ENCODE measurements at regions not wholly inside any gene's neighbourhood (a gene's known extent, or its start where the extent isn't known, plus 50 kb on each side); places are given as distances from the start of the nearest gene placed in this dataset.
"Not testable (repeated sequence)": the region's sequence is repeated elsewhere in the genome, so short reads cannot be mapped to it uniquely, and the experiment has no call there.

GRCh38 chr10:45056806-45057205, 56.1 kb downstream of the ZNF22 start:
- DNase-seq (ENCODE audit: low read depth in 2 of 2): not testable (repeated sequence)

GRCh38 chr10:45058580-45058979, 57.9 kb downstream of the ZNF22 start:
- DNase-seq (ENCODE audit: low read depth in 2 of 2): peak in 1 of 2 donors; percentile 90

- DNase-seq (ENCODE audit: low read depth in 2 of 2): peak in 1 of 2 donors; percentile 47
Measured at GRCh38 chr10:45058992-45059561, 58.4 kb downstream of the ZNF22 start.

GRCh38 chr10:45059632-45060031, 58.9 kb downstream of the ZNF22 start:
- DNase-seq (ENCODE audit: low read depth in 2 of 2): no peak

- no peak for DNase-seq (ENCODE audit: low read depth in 2 of 2)
Measured at GRCh38 chr10:45061982-45062381, 61.3 kb downstream of the ZNF22 start.

GRCh38 chr10:45063591-45064231, 63.0 kb downstream of the ZNF22 start:
- DNase-seq (ENCODE audit: low read depth in 2 of 2): peak in 1 of 2 donors; percentile 46

- no peak for DNase-seq (ENCODE audit: low read depth in 2 of 2)
Measured at GRCh38 chr10:45064998-45065397, 64.3 kb downstream of the ZNF22 start.

GRCh38 chr10:45071043-45071813, 70.5 kb downstream of the ZNF22 start:
- no peak for DNase-seq (ENCODE audit: low read depth in 2 of 2)

- no peak for DNase-seq (ENCODE audit: low read depth in 2 of 2)
Measured at GRCh38 chr10:45075216-45075615, 74.5 kb downstream of the ZNF22 start.

- no peak for DNase-seq (ENCODE audit: low read depth in 2 of 2)
Measured at GRCh38 chr10:45075826-45076380, 75.2 kb downstream of the ZNF22 start.

GRCh38 chr10:45076891-45077290, 76.2 kb downstream of the ZNF22 start:
- peak in 1 of 2 donors; percentile 13 for DNase-seq (ENCODE audit: low read depth in 2 of 2)

- no peak for DNase-seq (ENCODE audit: low read depth in 2 of 2)
Measured at GRCh38 chr10:45080331-45080730, 79.6 kb downstream of the ZNF22 start.

- DNase-seq (ENCODE audit: low read depth in 2 of 2): no peak
Measured at GRCh38 chr10:45082176-45082575, 81.5 kb downstream of the ZNF22 start.

- no peak for DNase-seq (ENCODE audit: low read depth in 2 of 2)
Measured at GRCh38 chr10:45091968-45092367, 91.2 kb downstream of the ZNF22 start.

- DNase-seq (ENCODE audit: low read depth in 2 of 2): no peak
Measured at GRCh38 chr10:45093945-45094344, 93.2 kb downstream of the ZNF22 start.

- no peak for DNase-seq (ENCODE audit: low read depth in 2 of 2)
Measured at GRCh38 chr10:45095286-45095685, 94.6 kb downstream of the ZNF22 start.

GRCh38 chr10:45096001-45096400, 95.3 kb downstream of the ZNF22 start:
- DNase-seq (ENCODE audit: low read depth in 2 of 2): no peak

- no peak for DNase-seq (ENCODE audit: low read depth in 2 of 2)
Measured at GRCh38 chr10:45100429-45100828, 99.7 kb downstream of the ZNF22 start.

- no peak for DNase-seq (ENCODE audit: low read depth in 2 of 2)
Measured at GRCh38 chr10:45104674-45105073, 104.0 kb downstream of the ZNF22 start.

GRCh38 chr10:45105309-45105708, 104.6 kb downstream of the ZNF22 start:
- DNase-seq (ENCODE audit: low read depth in 2 of 2): peak in 1 of 2 donors; percentile 3

- no peak for DNase-seq (ENCODE audit: low read depth in 2 of 2)
Measured at GRCh38 chr10:45106236-45106856, 105.6 kb downstream of the ZNF22 start.

- no peak for DNase-seq (ENCODE audit: low read depth in 2 of 2)
Measured at GRCh38 chr10:45111509-45111908, 110.8 kb downstream of the ZNF22 start.
